AG04449 (cell line): ENCODE measurements at regions not wholly inside any gene's neighbourhood (a gene's known extent, or its start where the extent isn't known, plus 50 kb on each side); places are given as distances from the start of the nearest gene placed in this dataset.

Source experiments
- CTCF ChIA-PET: fragments of 350-600 bp; formaldehyde crosslinking; extraction: SDS; loops from one replicate; lab custom pipeline; 2021; ENCODE audit warnings: antibody characterized with exemption; lab: Yijun Ruan, JAX
- POLR2A ChIA-PET: fragments of 400-600, 350-600 bp; formaldehyde crosslinking; extraction: SDS; loops from one replicate; lab custom pipeline; 2020; ENCODE audit warnings: antibody characterized with exemption, inconsistent platforms; lab: Yijun Ruan, JAX
- DNase-seq: peaks from one replicate; pipeline ENCODE4 v3.0.0-alpha.2; 2010; ENCODE audit warnings: low read depth, low spot score
- H3K4me3 ChIP-seq: 2 replicates; pipeline ENCODE4 v1.5.1; 2011; ENCODE audit warnings: low read depth, mild to moderate bottlenecking, control low read depth, low read length
- CTCF ChIP-seq: IDR thresholded peaks from one replicate; pipeline ENCODE4 v1.5.1; 2011; ENCODE audit warnings: mild to moderate bottlenecking, moderate library complexity, low read length, control low read depth, inconsistent platforms; ENCODE audit not compliant: insufficient read depth; ENCODE audit errors: missing control alignments

DNA sequence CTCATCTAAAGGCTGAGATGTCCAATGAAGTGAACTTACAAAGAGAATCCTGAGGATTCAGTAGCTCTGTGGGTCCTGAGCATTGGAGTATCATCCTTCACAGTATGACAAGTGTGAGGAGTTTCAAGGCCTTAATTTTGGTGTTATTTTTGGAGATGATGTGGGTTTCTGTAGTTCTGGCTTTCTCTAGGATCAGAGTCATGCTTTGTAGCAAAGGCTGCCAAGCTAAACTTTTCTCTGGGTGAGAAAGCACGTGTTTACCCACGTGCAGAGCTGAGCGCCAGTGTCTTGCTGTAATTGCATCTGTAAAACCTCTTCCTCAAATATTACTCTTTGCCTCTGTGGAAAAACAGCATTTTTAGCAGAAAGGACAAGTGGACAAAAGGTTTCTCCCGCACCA is 387.8 kb upstream of the LYPLAL1 start:
- CTCF ChIA-PET = no interaction called here
- POLR2A ChIA-PET = no interaction called here
- TF ChIP-seq CTCF = no peak
- peak; percentile 31 for DNase-seq
- H3K4me3 ChIP-seq = no peak overlapping the region

GRCh38 chr1:218787826-218788225 is 385.9 kb upstream of the LYPLAL1 start:
- TF ChIP-seq CTCF = no peak
- ChIA-PET POLR2A (no interaction called here), CTCF (no interaction called here)
- DNase-seq = no peak
- H3K4me3 ChIP-seq = no peak overlapping the region

- CTCF ChIA-PET = no interaction called here
- no peak for TF ChIP-seq CTCF
- no peak for DNase-seq
- no peak overlapping the region for H3K4me3 ChIP-seq
- POLR2A ChIA-PET = no interaction called here
Observed at GRCh38 chr1:218796773-218797172, 376.9 kb upstream of the LYPLAL1 start.

- no peak overlapping the region for H3K4me3 ChIP-seq
- POLR2A ChIA-PET = no interaction called here
- no peak for DNase-seq
- no peak for TF ChIP-seq CTCF
- CTCF ChIA-PET = no interaction called here
Observed at GRCh38 chr1:218802799-218803198, 370.9 kb upstream of the LYPLAL1 start.

DNA sequence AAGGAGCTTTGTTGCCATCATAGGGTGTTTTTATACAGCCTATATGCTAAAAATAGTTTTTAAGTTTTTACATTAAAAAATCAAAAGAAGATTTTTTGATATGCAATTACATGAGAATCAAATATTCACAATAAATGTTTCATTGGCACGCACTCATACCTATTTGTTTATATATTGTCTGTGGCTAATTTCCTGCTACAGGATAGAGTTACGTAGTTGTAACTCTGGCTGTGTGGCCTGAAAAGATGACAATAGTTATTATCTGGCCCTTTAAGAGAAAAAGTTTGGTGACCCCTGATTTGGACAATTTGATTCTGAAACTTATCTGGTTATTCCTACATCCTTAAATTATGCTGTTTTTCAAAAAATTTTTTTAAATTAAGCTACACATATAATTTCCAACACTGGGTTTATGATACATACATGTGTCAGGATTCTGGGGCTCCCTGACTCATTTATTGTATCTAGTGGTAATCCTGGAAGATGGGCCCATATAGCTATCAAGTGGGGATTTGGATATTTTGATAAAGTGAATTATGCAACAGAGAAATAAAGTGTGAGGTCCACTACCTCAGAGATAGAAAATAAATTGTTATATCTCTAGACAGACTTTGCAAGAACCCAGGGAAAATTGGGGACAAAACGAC is 370.2 kb upstream of the LYPLAL1 start:
- no peak overlapping the region for H3K4me3 ChIP-seq
- DNase-seq = no peak
- TF ChIP-seq CTCF = no peak
- CTCF ChIA-PET = interaction anchor here (0.9 kb wide), 1 partner anchor 12 kb away, joined by 3 read pairs; no protein-coding TSS in a partner anchor
- POLR2A ChIA-PET = no interaction called here

DNA sequence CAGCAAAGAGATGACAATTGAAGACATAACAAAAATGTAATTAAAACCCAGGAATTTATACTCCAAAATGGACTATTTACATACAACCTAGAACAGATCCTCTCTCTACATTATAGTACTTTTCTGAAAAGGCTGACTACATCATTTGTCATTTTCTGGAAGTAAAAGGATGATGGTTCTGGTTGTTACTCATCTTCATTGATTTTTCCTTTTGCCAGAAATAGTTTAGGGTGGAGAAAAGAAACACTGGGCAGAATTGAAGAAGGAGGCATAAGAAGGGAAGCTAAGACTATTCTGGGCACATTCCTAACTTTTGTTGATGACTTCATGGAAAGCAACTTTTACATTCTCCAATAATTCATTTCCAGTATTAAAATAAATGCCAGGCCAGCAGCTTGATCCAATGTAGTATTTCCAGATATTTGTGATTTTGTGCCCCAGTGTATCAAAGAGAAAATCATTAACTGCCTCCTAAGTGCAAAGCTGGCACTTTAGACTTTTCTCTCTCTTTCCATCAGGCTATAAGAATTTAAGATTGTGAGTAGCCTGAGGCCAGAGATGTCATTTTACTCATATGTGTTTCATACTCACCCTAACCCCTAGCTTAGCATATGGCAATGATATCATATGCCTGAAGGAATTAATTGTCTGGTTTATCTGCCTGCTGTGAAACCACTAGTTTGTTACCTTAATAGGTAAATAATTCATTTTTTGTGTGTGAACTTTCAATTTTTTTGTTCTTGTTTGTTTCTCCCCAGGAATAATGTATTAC is 369.5 kb upstream of the LYPLAL1 start:
- CTCF ChIA-PET = interaction anchor here (0.9 kb wide), 1 partner anchor 11 kb away, joined by 3 read pairs; no protein-coding TSS in a partner anchor
- POLR2A ChIA-PET = no interaction called here
- H3K4me3 ChIP-seq = no peak overlapping the region
- DNase-seq = no peak
- TF ChIP-seq CTCF = no peak
